ENCODE measurements at regions not wholly inside any gene's neighbourhood (a gene's known extent, or its start where the extent isn't known, plus 50 kb on each side); places are given as distances from the start of the nearest gene placed in this dataset.

DNA sequence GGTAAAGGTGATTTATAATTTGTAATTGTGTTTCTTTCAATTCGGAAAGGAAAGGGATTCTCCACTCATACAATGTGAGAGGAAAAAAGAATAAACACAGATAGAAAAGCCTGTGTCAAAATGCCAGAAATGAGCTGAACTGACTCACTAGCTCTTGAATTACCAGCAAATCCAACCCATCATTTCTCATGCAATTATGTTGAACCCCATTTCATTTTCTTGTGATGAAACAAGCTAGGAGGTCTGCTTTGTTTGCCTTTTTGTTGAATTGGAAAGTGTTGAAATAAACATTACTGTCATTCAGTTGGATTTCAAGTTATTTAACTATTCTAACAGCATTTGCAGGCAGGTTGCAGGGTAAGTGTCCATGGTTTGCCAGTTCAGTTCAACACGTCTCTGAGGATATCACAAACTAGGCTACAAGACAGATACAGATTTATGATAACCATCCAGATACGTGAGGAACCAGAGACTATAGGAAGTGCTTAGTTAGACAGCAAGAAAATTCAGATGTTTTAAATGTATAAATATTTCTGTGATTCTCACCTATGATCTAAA lies 547.2 kb downstream of the MAT2B start:
- no peak overlapping the region for H2AFZ ChIP-seq (ENCODE audit: insufficient read depth, low read depth, low read length, poor library complexity, severe bottlenecking)
- H3K9ac ChIP-seq (ENCODE audit: low read length): no peak overlapping the region
- no peak overlapping the region for H3K4me2 ChIP-seq (replicated peaks; ENCODE audit: low read depth, low read length, poor library complexity, severe bottlenecking)
- DNase-seq (no peak), ATAC-seq (ENCODE audit: low read depth) (no peak)
- TF ChIP-seq EZH2 (IDR thresholded peaks at IDR 0.05; ENCODE audit: borderline replicate concordance, insufficient read depth, low read depth, low read length, poor library complexity, severe bottlenecking): no peak
- TF ChIP-seq, protein P1, sequence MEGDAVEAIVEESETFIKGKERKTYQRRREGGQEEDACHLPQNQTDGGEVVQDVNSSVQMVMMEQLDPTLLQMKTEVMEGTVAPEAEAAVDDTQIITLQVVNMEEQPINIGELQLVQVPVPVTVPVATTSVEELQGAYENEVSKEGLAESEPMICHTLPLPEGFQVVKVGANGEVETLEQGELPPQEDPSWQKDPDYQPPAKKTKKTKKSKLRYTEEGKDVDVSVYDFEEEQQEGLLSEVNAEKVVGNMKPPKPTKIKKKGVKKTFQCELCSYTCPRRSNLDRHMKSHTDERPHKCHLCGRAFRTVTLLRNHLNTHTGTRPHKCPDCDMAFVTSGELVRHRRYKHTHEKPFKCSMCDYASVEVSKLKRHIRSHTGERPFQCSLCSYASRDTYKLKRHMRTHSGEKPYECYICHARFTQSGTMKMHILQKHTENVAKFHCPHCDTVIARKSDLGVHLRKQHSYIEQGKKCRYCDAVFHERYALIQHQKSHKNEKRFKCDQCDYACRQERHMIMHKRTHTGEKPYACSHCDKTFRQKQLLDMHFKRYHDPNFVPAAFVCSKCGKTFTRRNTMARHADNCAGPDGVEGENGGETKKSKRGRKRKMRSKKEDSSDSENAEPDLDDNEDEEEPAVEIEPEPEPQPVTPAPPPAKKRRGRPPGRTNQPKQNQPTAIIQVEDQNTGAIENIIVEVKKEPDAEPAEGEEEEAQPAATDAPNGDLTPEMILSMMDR (IDR thresholded peaks at IDR 0.05): no peak
- no peaks in the 10 kb centered on the region for H3K27me3 ChIP-seq (replicated peaks in 1 of 4; ENCODE audit: control extremely low read depth in 1 of 4, control insufficient read depth in 3 of 4, insufficient read depth in 4 of 4, low read length in 3 of 4)
- no peak overlapping the region for H3K27ac ChIP-seq (ENCODE audit: low read length in 2 of 2)
- intact Hi-C loops (cut with micrococcal nuclease): loop anchor here (10.0 kb wide), 1 partner anchor 52 kb away; no protein-coding TSS in a partner anchor
- no peaks in the 10 kb centered on the region for H4K20me1 ChIP-seq (ENCODE audit: control insufficient read depth, insufficient read depth, low read length, poor library complexity, severe bottlenecking)
- H3K79me2 ChIP-seq (ENCODE audit: control insufficient read depth, insufficient read depth, low read length): no peaks in the 10 kb centered on the region
- Mint-ChIP-seq H3K4me1 (no peaks in the 10 kb centered on the region), H3K4me3 (no peak overlapping the region), H3K9me3 (ENCODE audit: insufficient read depth) (no peaks in the 10 kb centered on the region), H3K27ac (no peak overlapping the region), H3K27me3 (peaks cover 7% of the 10 kb centered on the region)
- H3K4me3 ChIP-seq (ENCODE audit: control extremely low read depth in 1 of 5, extremely low read depth in 1 of 5, insufficient read depth in 1 of 5, low read depth in 2 of 5, low read length in 4 of 5): no peak overlapping the region
- no peaks in the 10 kb centered on the region for H3K9me3 ChIP-seq (ENCODE audit: control extremely low read depth in 1 of 3, control insufficient read depth in 2 of 3, insufficient read depth in 1 of 3, low read length in 2 of 3)
- ChIA-PET CTCF (no interaction called here), POLR2A (no interaction called here)
- H3K36me3 ChIP-seq (replicated peaks in 1 of 2; ENCODE audit: control extremely low read depth in 1 of 2, control insufficient read depth in 1 of 2, extremely low read depth in 1 of 2, insufficient read depth in 2 of 2, low read length in 1 of 2): no peaks in the 10 kb centered on the region
- WGBS (ENCODE audit: insufficient coverage): no CpG with 5 or more reads among the region's 3 CpGs
- H3K4me1 ChIP-seq (ENCODE audit: control insufficient read depth in 2 of 2, insufficient read depth in 2 of 2, low read length in 2 of 2): no peaks in the 10 kb centered on the region

DNA sequence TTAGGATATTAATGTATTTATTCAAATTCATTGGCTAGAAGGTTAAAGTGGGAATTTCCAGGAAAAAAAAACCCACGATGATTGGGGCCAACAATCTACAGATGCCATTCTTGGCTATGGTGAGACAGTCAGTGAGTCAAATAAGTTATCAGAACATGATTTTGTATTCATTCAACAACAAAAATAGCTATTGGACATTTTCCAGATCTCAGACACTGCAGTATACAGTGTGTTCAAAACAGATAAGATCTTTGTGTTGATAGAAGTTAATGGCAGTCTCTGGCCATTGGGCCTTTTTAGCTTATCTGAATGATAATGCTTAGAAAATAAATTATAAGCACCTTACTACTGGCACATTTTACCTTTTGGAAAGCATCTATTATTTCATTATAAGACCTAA lies 547.7 kb downstream of the MAT2B start:
- ChIA-PET CTCF (no interaction called here), POLR2A (no interaction called here)
- intact Hi-C loops (cut with micrococcal nuclease): loop anchor here (10.0 kb wide), 1 partner anchor 52 kb away; no protein-coding TSS in a partner anchor
- ATAC-seq (ENCODE audit: low read depth) (no peak), DNase-seq (no peak)
- no CpG with 5 or more reads among the region's 1 CpG for WGBS (ENCODE audit: insufficient coverage)
- Mint-ChIP-seq H3K27ac (no peak overlapping the region), H3K4me1 (no peaks in the 10 kb centered on the region), H3K4me3 (no peak overlapping the region), H3K27me3 (peaks cover 7% of the 10 kb centered on the region), H3K9me3 (ENCODE audit: insufficient read depth) (no peaks in the 10 kb centered on the region)
- Histone ChIP-seq H3K79me2 (ENCODE audit: control insufficient read depth, insufficient read depth, low read length) (no peaks in the 10 kb centered on the region), H4K20me1 (ENCODE audit: control insufficient read depth, insufficient read depth, low read length, poor library complexity, severe bottlenecking) (no peaks in the 10 kb centered on the region), H3K27ac (ENCODE audit: low read length in 2 of 2) (no peak overlapping the region), H3K9ac (ENCODE audit: low read length) (no peak overlapping the region), H3K4me3 (ENCODE audit: control extremely low read depth in 1 of 5, extremely low read depth in 1 of 5, insufficient read depth in 1 of 5, low read depth in 2 of 5, low read length in 4 of 5) (no peak overlapping the region), H3K4me2 (replicated peaks; ENCODE audit: low read depth, low read length, poor library complexity, severe bottlenecking) (no peak overlapping the region), H3K27me3 (replicated peaks in 1 of 4; ENCODE audit: control extremely low read depth in 1 of 4, control insufficient read depth in 3 of 4, insufficient read depth in 4 of 4, low read length in 3 of 4) (no peaks in the 10 kb centered on the region), H3K9me3 (ENCODE audit: control extremely low read depth in 1 of 3, control insufficient read depth in 2 of 3, insufficient read depth in 1 of 3, low read length in 2 of 3) (no peaks in the 10 kb centered on the region), H2AFZ (ENCODE audit: insufficient read depth, low read depth, low read length, poor library complexity, severe bottlenecking) (no peak overlapping the region), H3K36me3 (replicated peaks in 1 of 2; ENCODE audit: control extremely low read depth in 1 of 2, control insufficient read depth in 1 of 2, extremely low read depth in 1 of 2, insufficient read depth in 2 of 2, low read length in 1 of 2) (no peaks in the 10 kb centered on the region), H3K4me1 (ENCODE audit: control insufficient read depth in 2 of 2, insufficient read depth in 2 of 2, low read length in 2 of 2) (no peaks in the 10 kb centered on the region)
- no peak for TF ChIP-seq EZH2 (IDR thresholded peaks at IDR 0.05; ENCODE audit: borderline replicate concordance, insufficient read depth, low read depth, low read length, poor library complexity, severe bottlenecking)
- TF ChIP-seq, protein P1 (IDR thresholded peaks at IDR 0.05): no peak
